ENCODE measurements at regions not wholly inside any gene's neighbourhood (a gene's known extent, or its start where the extent isn't known, plus 50 kb on each side); places are given as distances from the start of the nearest gene placed in this dataset.

DNA sequence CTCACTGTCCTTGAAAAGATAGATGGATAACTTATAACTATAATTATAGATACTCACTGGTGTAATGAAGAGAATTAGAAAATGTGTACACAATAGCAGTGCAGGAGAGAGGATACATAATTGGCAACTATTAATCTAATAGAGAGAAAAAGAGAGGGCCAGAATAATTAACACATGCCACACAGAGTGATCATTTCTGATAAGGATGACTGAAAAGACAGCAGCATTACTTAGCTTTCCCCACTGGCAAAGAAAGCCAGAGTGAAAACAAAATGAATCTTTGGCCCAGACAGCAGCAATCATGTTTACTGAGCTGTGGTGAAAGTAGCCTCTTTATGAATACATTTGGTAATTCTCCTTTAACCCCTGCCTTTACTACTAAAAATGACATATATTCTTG lies 493.3 kb upstream of the ROBO1 start:
- no peaks in the 10 kb centered on the region for H3K36me3 ChIP-seq
- no peaks in the 10 kb centered on the region for H3K4me1 ChIP-seq
- no peak for TF ChIP-seq POLR2A (IDR thresholded peaks at IDR 0.05)
- no peak overlapping the region for H3K27ac ChIP-seq
- no peak for DNase-seq (ENCODE audit: low spot score in 2 of 2)
- H3K27me3 ChIP-seq = no peaks in the 10 kb centered on the region
- no peak overlapping the region for H3K4me3 ChIP-seq
- no peaks in the 10 kb centered on the region for H3K9me3 ChIP-seq

DNA sequence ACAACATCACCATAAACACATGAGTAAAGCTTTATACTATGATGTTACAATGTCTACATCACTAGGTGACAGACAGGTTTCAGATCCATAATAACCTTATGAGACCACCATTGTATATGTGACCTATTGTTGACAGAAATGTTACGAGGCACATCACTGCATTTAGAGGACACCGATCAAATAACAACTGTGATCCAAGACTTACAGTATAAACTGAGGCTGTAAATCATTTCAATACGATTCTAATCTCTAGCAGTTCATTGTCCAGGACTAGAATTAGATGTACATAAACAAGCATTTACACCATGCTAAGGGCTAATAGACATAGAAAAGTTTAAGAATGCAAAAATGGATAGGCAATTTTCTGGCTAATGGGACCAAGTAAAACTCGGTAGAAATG lies 491.9 kb upstream of the ROBO1 start:
- H3K4me1 ChIP-seq = no peaks in the 10 kb centered on the region
- H3K9me3 ChIP-seq = no peaks in the 10 kb centered on the region
- WGBS = 69% methylated on average over 4 of the region's 4 CpGs
- no peak overlapping the region for H3K27ac ChIP-seq
- no peak for DNase-seq (ENCODE audit: low spot score in 2 of 2)
- TF ChIP-seq POLR2A (IDR thresholded peaks at IDR 0.05) (no peak), EP300 (IDR thresholded peaks at IDR 0.05) (no peak), POLR2AphosphoS5 (IDR thresholded peaks at IDR 0.05) (no peak)
- TF ChIP-seq, protein P1, sequence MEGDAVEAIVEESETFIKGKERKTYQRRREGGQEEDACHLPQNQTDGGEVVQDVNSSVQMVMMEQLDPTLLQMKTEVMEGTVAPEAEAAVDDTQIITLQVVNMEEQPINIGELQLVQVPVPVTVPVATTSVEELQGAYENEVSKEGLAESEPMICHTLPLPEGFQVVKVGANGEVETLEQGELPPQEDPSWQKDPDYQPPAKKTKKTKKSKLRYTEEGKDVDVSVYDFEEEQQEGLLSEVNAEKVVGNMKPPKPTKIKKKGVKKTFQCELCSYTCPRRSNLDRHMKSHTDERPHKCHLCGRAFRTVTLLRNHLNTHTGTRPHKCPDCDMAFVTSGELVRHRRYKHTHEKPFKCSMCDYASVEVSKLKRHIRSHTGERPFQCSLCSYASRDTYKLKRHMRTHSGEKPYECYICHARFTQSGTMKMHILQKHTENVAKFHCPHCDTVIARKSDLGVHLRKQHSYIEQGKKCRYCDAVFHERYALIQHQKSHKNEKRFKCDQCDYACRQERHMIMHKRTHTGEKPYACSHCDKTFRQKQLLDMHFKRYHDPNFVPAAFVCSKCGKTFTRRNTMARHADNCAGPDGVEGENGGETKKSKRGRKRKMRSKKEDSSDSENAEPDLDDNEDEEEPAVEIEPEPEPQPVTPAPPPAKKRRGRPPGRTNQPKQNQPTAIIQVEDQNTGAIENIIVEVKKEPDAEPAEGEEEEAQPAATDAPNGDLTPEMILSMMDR (IDR thresholded peaks at IDR 0.05) = no peak
- H3K27me3 ChIP-seq = no peaks in the 10 kb centered on the region
- H3K36me3 ChIP-seq = no peaks in the 10 kb centered on the region
- no peak overlapping the region for H3K4me3 ChIP-seq

DNA sequence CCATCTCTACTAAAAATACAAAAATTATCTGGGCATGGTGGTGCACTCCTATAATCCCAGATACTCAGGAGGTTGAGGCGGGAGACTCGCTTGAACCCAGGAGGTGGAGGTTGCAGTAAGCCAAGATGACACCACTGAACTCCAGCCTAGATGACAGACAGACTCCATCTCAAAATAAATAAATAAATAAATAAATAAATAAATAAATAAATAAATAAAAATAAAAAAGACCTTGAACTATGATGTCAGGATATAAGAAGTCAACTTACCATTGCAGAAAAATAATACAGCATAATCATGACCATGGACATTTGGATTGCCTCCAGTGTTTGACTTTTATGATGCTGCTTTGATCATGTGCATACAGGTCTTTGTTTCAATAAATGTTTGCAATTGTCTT lies 484.3 kb upstream of the ROBO1 start:
- no peak for TF ChIP-seq POLR2A (IDR thresholded peaks at IDR 0.05)
- TF ChIP-seq, protein P1 (IDR thresholded peaks at IDR 0.05) = no peak
- no peak for TF ChIP-seq POLR2AphosphoS5 (IDR thresholded peaks at IDR 0.05)
- no peak for TF ChIP-seq EP300 (IDR thresholded peaks at IDR 0.05)
- Histone ChIP-seq H3K9me3 (no peaks in the 10 kb centered on the region), H3K27me3 (no peaks in the 10 kb centered on the region), H3K36me3 (no peaks in the 10 kb centered on the region), H3K4me3 (no peak overlapping the region), H3K27ac (no peak overlapping the region), H3K4me1 (no peaks in the 10 kb centered on the region)
- 98% methylated on average over 2 of the region's 2 CpGs for WGBS
- no peak for DNase-seq (ENCODE audit: low spot score in 2 of 2)

DNA sequence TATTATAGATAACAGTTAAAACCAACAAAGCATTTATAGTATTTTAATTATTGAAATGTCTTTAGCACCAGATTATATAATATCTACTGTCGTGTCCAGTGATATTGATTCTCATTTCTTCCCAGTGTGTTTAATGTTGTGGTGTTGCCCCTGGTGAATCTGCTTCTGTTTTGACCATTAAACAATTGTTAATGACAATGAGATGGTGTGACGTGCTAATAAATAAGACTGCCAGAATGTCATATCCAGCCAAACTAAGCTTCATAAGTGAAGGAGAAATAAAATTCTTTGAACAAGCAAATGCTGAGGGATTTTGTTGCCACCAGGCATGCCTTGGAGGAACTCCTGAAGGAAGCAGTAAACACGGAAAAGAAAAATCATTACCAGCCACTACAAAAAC lies 480.0 kb upstream of the ROBO1 start:
- no peaks in the 10 kb centered on the region for H3K9me3 ChIP-seq
- no peak for TF ChIP-seq POLR2AphosphoS5 (IDR thresholded peaks at IDR 0.05)
- TF ChIP-seq EP300 (IDR thresholded peaks at IDR 0.05) = no peak
- no peak for TF ChIP-seq POLR2A (IDR thresholded peaks at IDR 0.05)
- TF ChIP-seq, protein P1 (IDR thresholded peaks at IDR 0.05) = no peak
- 80% methylated on average over 3 of the region's 3 CpGs for WGBS

DNA sequence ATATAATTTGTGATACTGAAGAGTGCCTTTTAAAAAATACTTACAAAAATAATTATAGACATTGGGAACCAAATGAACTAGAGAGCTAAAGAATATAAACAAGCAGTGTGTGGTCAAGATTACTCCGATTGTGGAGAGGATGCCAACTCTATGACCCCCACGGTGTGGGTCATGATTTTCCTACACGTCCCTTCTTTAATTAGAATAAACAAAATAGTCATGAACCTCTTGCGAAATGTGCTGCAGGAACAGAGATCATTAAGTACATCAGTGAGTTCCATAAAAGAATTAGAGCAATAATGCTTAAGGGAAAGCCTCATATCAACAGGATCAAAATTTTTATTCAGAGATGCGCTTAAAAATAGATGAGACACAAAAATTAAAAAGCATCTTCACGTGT lies 476.6 kb upstream of the ROBO1 start:
- no peak for DNase-seq (ENCODE audit: low spot score in 2 of 2)
- TF ChIP-seq EP300 (IDR thresholded peaks at IDR 0.05) = no peak
- TF ChIP-seq POLR2A (IDR thresholded peaks at IDR 0.05) = no peak
- TF ChIP-seq, protein P1 (IDR thresholded peaks at IDR 0.05) = no peak
- TF ChIP-seq POLR2AphosphoS5 (IDR thresholded peaks at IDR 0.05) = no peak
- H3K27ac ChIP-seq = no peak overlapping the region
- 40% methylated on average over 6 of the region's 6 CpGs for WGBS
- H3K9me3 ChIP-seq = no peaks in the 10 kb centered on the region
- no peaks in the 10 kb centered on the region for H3K36me3 ChIP-seq
- no peaks in the 10 kb centered on the region for H3K27me3 ChIP-seq
- H3K4me1 ChIP-seq = no peaks in the 10 kb centered on the region
- H3K4me3 ChIP-seq = no peak overlapping the region

More for the DNA sequence above, 480.0 kb upstream of the ROBO1 start:
- Histone ChIP-seq H3K27ac (no peak overlapping the region), H3K4me1 (no peaks in the 10 kb centered on the region), H3K27me3 (no peaks in the 10 kb centered on the region), H3K4me3 (no peak overlapping the region), H3K36me3 (no peaks in the 10 kb centered on the region)
- DNase-seq (ENCODE audit: low spot score in 2 of 2) = no peak

DNA sequence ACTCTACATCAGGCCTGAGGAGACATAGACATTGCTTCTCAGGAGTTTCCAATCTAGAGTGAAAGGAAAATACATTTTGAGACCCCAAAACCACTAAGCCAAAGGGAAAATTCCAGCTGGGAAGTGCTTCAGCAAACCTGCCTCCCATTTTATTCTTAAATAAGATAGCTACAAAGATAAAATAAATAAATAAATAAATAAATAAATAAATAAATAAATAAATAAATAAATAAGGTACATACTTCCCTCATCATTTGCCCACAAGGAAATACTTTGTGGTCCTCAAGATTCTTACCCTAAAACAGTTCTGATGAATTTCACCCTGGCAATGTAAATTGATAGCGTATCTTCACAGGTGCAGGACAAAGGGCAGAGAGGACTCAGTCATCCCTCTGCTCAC lies 474.0 kb upstream of the ROBO1 start:
- WGBS = 100% methylated on average over 1 of the region's 1 CpG
- H3K36me3 ChIP-seq = no peaks in the 10 kb centered on the region
- DNase-seq (ENCODE audit: low spot score in 2 of 2) = no peak

More for the DNA sequence above, 474.0 kb upstream of the ROBO1 start:
- Histone ChIP-seq H3K4me3 (no peak overlapping the region), H3K4me1 (no peaks in the 10 kb centered on the region), H3K27ac (no peak overlapping the region), H3K9me3 (no peaks in the 10 kb centered on the region), H3K27me3 (no peaks in the 10 kb centered on the region)
- TF ChIP-seq POLR2AphosphoS5 (IDR thresholded peaks at IDR 0.05) (no peak), EP300 (IDR thresholded peaks at IDR 0.05) (no peak), POLR2A (IDR thresholded peaks at IDR 0.05) (no peak)
- TF ChIP-seq, protein P1 (IDR thresholded peaks at IDR 0.05) = no peak

Measured in suprapubic skin (tissue), 4 donors.